Calu3 (cell line): ENCODE measurements at regions not wholly inside any gene's neighbourhood (a gene's known extent, or its start where the extent isn't known, plus 50 kb on each side); places are given as distances from the start of the nearest gene placed in this dataset.

ENCODE experiments used
- BruUV-seq: library from RNA; stranded (reverse); fragments of 400-500 nt; replicated peaks from 2 replicates; lab custom pipeline; 2021; lab: Mats Ljungman, UMichigan
- CTCF ChIA-PET: fragments of 300-600 bp; sonication (Branson Sonifier 250); formaldehyde crosslinking; loops from one replicate; lab custom pipeline; 2022; ENCODE audit warnings: antibody characterized with exemption; lab: Charles Lee
- DNase-seq: peaks from one replicate; pipeline ENCODE4 v3.0.0; 2022
- H3K27ac Mint-ChIP-seq: one replicate; pipeline ENCODE4 v1.8.0; 2022; ENCODE audit warnings: mixed read lengths; ENCODE audit not compliant: unreplicated experiment
- H3K27me3 Mint-ChIP-seq: one replicate; pipeline ENCODE4 v1.8.0; 2022; ENCODE audit warnings: mixed read lengths; ENCODE audit not compliant: unreplicated experiment
- H3K36me3 Mint-ChIP-seq: one replicate; pipeline ENCODE4 v1.8.0; 2022; ENCODE audit warnings: mild to moderate bottlenecking, moderate library complexity, mixed read lengths; ENCODE audit not compliant: insufficient read depth, unreplicated experiment
- H3K4me1 Mint-ChIP-seq: one replicate; pipeline ENCODE4 v1.8.0; 2022; ENCODE audit warnings: mild to moderate bottlenecking, low read depth, mixed read lengths; ENCODE audit not compliant: unreplicated experiment
- H3K4me3 Mint-ChIP-seq: one replicate; pipeline ENCODE4 v1.8.0; 2022; ENCODE audit warnings: mild to moderate bottlenecking, low read depth, moderate library complexity, mixed read lengths; ENCODE audit not compliant: unreplicated experiment
- H3K9me3 Mint-ChIP-seq: one replicate; pipeline ENCODE4 v1.8.0; 2022; ENCODE audit warnings: low read depth, mixed read lengths; ENCODE audit not compliant: unreplicated experiment
- intact Hi-C: fragments of 100-400 bp; cut with micrococcal nuclease; formaldehyde crosslinking; loops from one replicate; pipeline ENCODE4 v1.10.0; 2022; ENCODE audit not compliant: unreplicated experiment
- TF ChIP-seq, protein P1 (sequence below): fragments of 200-600 bp; IDR thresholded peaks from one replicate; pipeline ENCODE4 v1.8.0; 2022; ENCODE audit warnings: antibody characterized with exemption; ENCODE audit not compliant: unreplicated experiment

DNA sequence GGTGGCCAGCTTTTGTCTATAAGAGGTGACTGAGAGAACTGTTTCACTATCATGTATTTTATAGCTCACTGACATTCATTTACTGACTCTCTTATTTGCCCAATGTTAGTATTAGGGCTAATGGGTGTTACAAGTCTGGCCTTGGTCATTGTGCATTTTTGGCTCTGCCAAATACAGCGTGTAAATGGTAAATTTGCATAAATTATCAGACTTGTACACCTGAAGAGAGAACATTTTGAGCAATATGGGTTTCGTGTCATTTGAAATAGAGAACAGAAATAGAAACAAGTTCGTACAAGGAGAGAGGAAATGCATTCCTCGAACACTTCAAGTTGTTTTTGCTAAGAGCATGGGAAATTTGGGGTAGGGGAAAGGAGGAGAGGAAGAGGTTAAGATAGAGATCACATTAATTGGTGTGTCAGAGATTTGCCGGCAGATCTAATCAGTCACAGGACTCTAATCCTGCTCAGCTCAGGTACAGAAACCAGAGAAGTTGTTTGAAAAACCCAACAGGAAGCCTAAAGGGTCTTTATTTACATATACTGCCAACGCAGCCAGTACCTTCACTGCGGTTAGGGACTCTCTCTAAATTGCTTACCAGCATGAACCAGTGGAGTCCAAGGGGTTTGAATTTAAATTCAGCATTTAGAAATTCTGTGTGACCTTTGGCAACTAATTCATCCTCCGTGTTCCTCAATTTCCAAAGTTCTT is 261.5 kb downstream of the GPATCH2 start:
- H3K27me3 Mint-ChIP-seq = no peaks in the 10 kb centered on the region
- CTCF ChIA-PET = no interaction called here
- H3K36me3 Mint-ChIP-seq = no peaks in the 10 kb centered on the region
- TF ChIP-seq, protein P1, sequence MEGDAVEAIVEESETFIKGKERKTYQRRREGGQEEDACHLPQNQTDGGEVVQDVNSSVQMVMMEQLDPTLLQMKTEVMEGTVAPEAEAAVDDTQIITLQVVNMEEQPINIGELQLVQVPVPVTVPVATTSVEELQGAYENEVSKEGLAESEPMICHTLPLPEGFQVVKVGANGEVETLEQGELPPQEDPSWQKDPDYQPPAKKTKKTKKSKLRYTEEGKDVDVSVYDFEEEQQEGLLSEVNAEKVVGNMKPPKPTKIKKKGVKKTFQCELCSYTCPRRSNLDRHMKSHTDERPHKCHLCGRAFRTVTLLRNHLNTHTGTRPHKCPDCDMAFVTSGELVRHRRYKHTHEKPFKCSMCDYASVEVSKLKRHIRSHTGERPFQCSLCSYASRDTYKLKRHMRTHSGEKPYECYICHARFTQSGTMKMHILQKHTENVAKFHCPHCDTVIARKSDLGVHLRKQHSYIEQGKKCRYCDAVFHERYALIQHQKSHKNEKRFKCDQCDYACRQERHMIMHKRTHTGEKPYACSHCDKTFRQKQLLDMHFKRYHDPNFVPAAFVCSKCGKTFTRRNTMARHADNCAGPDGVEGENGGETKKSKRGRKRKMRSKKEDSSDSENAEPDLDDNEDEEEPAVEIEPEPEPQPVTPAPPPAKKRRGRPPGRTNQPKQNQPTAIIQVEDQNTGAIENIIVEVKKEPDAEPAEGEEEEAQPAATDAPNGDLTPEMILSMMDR = no peak
- H3K4me3 Mint-ChIP-seq = no peak overlapping the region
- H3K4me1 Mint-ChIP-seq = no peaks in the 10 kb centered on the region
- DNase-seq = no peak
- no TSS peak for BruUV-seq
- H3K27ac Mint-ChIP-seq = no peak overlapping the region
- intact Hi-C loops = no loop called here
- H3K9me3 Mint-ChIP-seq = peaks cover 2% of the 10 kb centered on the region

DNA sequence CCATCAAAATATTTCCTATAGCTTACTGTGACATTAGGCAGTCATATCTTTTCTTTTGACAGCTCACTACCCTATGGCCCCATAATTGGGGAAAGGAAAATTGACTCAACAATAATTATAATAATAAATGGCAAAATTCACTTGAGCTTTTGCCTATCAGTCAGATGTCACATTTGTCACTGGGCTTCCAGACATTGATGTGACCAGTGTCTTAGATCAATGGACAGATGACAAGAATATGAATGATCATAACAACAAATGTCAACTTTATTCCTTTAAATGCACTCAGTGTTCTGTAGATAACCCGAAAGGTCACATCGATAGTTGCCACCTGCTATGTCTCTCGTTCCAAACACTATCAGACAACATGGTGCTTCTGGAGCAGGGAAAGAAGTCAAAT is 266.7 kb downstream of the GPATCH2 start:
- H3K36me3 Mint-ChIP-seq = no peaks in the 10 kb centered on the region
- H3K27ac Mint-ChIP-seq = no peak overlapping the region
- no peak for DNase-seq
- no peaks in the 10 kb centered on the region for H3K4me1 Mint-ChIP-seq
- H3K27me3 Mint-ChIP-seq = no peaks in the 10 kb centered on the region
- BruUV-seq = no TSS peak
- H3K4me3 Mint-ChIP-seq = no peak overlapping the region
- TF ChIP-seq, protein P1 = no peak
- intact Hi-C loops = no loop called here
- CTCF ChIA-PET = interaction anchor here (1.1 kb wide), 1 partner anchor 19 kb away, joined by 3 read pairs; no protein-coding TSS in a partner anchor
- no peaks in the 10 kb centered on the region for H3K9me3 Mint-ChIP-seq

DNA sequence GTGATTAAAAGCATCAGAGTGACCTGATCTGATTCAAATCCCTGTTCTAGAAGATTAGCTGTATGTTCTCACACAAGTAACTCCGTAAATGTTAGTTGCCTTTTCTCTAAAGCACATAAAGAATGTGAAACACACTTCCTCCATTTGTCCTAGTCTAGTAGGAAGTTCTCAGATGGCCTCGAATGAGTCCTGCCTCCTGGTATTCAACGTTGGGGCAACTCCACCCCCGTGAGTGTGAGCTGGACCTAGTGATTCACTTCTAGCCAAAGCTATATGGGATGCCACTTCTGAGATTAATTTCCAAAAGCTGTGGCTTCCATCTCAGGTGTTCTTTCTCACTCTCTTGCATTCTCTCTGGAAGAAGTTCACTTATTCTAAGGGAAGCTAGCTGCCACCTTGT is 267.6 kb downstream of the GPATCH2 start:
- no peak overlapping the region for H3K4me3 Mint-ChIP-seq
- no peaks in the 10 kb centered on the region for H3K27me3 Mint-ChIP-seq
- DNase-seq = no peak
- no peaks in the 10 kb centered on the region for H3K36me3 Mint-ChIP-seq
- intact Hi-C loops = no loop called here
- no peak overlapping the region for H3K27ac Mint-ChIP-seq
- no peaks in the 10 kb centered on the region for H3K9me3 Mint-ChIP-seq
- no peaks in the 10 kb centered on the region for H3K4me1 Mint-ChIP-seq
- TF ChIP-seq, protein P1 = no peak
- CTCF ChIA-PET = interaction anchor here (0.6 to 1.1 kb wide), 4 partner anchors 16 to 768 kb away, joined by 3 read pairs; no protein-coding TSS in a partner anchor
- no TSS peak for BruUV-seq

DNA sequence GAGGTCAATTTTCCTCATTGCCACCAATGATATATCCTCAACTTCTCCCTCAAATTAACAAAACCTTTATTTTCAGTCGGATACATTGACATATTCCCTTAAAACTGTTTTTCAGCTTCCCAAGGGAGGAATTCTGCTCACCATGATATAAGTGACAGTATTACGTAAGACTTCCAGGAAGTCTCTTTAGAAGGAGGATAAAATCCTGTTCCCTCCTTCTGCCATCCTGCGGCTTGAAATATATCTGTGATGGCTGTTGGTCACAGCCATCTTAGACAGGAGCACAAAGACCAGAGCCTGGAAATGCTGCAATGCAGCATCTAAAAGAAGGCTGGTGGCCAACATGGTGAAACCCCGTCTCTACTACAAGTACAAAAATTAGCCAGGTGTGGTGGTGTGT is 270.4 kb downstream of the GPATCH2 start:
- Mint-ChIP-seq H3K9me3 (no peaks in the 10 kb centered on the region), H3K4me3 (no peak overlapping the region), H3K4me1 (no peaks in the 10 kb centered on the region), H3K36me3 (no peaks in the 10 kb centered on the region), H3K27ac (no peak overlapping the region), H3K27me3 (no peaks in the 10 kb centered on the region)
- intact Hi-C loops = no loop called here
- no peak for DNase-seq
- no TSS peak for BruUV-seq
- CTCF ChIA-PET = no interaction called here
- TF ChIP-seq, protein P1 = no peak
